MM.1S (cell line): ENCODE measurements at regions not wholly inside any gene's neighbourhood (a gene's known extent, or its start where the extent isn't known, plus 50 kb on each side); places are given as distances from the start of the nearest gene placed in this dataset.

Source experiments
- DNase-seq: peaks from one replicate; pipeline ENCODE4 v3.0.0-alpha.2; 2015
- H2AFZ ChIP-seq: fragments of 300-600 bp; sonication (generic); 2 replicates; pipeline ENCODE4 v1.6.0; 2016; ENCODE audit warnings: antibody characterized with exemption, low read length
- H3F3A ChIP-seq: fragments of 300-600 bp; sonication (generic); 2 replicates; pipeline ENCODE4 v1.6.1; 2016; ENCODE audit warnings: mild to moderate bottlenecking, antibody characterized with exemption, low read length, moderate library complexity, mixed read lengths; ENCODE audit not compliant: insufficient read depth
- H3K27ac ChIP-seq: fragments of 300-600 bp; sonication (generic); 2 replicates; pipeline ENCODE4 v1.5.1; 2016; ENCODE audit warnings: mild to moderate bottlenecking, low read length
- H3K27me3 ChIP-seq: fragments of 300-600 bp; sonication (generic); replicated peaks from 2 replicates; pipeline ENCODE4 v1.6.0; 2016; ENCODE audit warnings: low read length; ENCODE audit not compliant: insufficient read depth
- H3K36me3 ChIP-seq: fragments of 300-600 bp; sonication (generic); replicated peaks from 2 replicates; pipeline ENCODE4 v1.6.1; 2016; ENCODE audit warnings: mild to moderate bottlenecking, low read length, mixed read lengths; ENCODE audit not compliant: insufficient read depth
- H3K4me1 ChIP-seq: fragments of 300-600 bp; sonication (generic); 2 replicates; pipeline ENCODE4 v1.6.1; 2016; ENCODE audit warnings: low read length, mixed read lengths
- H3K4me2 ChIP-seq: fragments of 300-600 bp; sonication (generic); 2 replicates; pipeline ENCODE4 v1.6.0; 2016; ENCODE audit warnings: low read depth, low read length
- H3K4me3 ChIP-seq: fragments of 300-600 bp; sonication (generic); 2 replicates; pipeline ENCODE4 v1.5.1; 2016; ENCODE audit warnings: low read length, mixed read lengths
- H3K79me2 ChIP-seq: fragments of 300-600 bp; sonication (generic); 2 replicates; pipeline ENCODE4 v1.6.1; 2016; ENCODE audit warnings: mixed run types, low read length, mixed read lengths
- H3K9ac ChIP-seq: fragments of 300-600 bp; sonication (generic); 2 replicates; pipeline ENCODE4 v1.6.1; 2016; ENCODE audit warnings: low read length, mixed read lengths
- H3K9me2 ChIP-seq: fragments of 300-600 bp; sonication (generic); replicated peaks from 2 replicates; pipeline ENCODE4 v1.6.1; 2016; ENCODE audit warnings: mild to moderate bottlenecking, low read length, mixed read lengths; ENCODE audit not compliant: insufficient read depth
- H3K9me3 ChIP-seq: fragments of 300-600 bp; sonication (generic); replicated peaks from 2 replicates; pipeline ENCODE4 v1.6.1; 2016; ENCODE audit warnings: mild to moderate bottlenecking, low read length, mixed read lengths; ENCODE audit not compliant: insufficient read depth
- H4K20me1 ChIP-seq: fragments of 300-600 bp; sonication (generic); 2 replicates; pipeline ENCODE4 v1.6.1; 2016; ENCODE audit warnings: mild to moderate bottlenecking, low read length, moderate library complexity, mixed read lengths; ENCODE audit not compliant: insufficient read depth
- CTCF ChIP-seq: fragments of 300-600 bp; sonication (generic); IDR thresholded peaks from 2 replicates; pipeline ENCODE4 v1.5.1; 2016; ENCODE audit warnings: antibody characterized with exemption, low read length, mixed read lengths
- EZH2 ChIP-seq: fragments of 300-600 bp; sonication (generic); optimal IDR thresholded peaks from 2 replicates; pipeline ENCODE3; 2017; ENCODE audit warnings: low read depth, mild to moderate bottlenecking, antibody characterized with exemption, low read length, mixed read lengths
- EZH2phosphoT487 ChIP-seq: fragments of 300-600 bp; sonication (generic); IDR thresholded peaks from 2 replicates; pipeline ENCODE4 v1.6.1; 2018; ENCODE audit warnings: antibody characterized with exemption, low read length

DNA sequence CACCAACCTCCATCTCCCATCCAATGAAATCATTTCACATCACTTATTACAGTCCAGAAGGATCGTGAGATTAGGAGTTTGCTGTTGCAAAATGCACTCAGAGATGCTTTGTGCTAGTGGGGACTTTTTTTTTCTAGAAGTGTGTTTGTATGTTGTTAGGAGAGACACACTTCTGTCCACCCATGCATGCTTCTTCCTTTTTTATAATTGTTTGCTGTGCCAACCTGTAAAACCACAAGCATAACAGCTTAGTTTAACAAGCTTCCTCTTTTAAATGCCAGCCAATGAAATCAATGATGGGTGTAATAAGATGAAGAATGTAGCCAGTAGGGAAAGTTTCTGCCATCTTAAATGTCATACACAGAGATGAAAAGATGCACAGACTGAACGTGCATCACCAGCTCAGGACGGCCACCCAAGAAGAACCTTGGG is 305.6 kb upstream of the STT3B start:
- Histone ChIP-seq H3K4me2 (no peak overlapping the region), H3F3A (no peaks in the 10 kb centered on the region), H3K9me2 (no peaks in the 10 kb centered on the region), H3K27me3 (no peaks in the 10 kb centered on the region), H4K20me1 (no peaks in the 10 kb centered on the region), H3K4me3 (no peak overlapping the region), H2AFZ (no peak overlapping the region), H3K36me3 (no peaks in the 10 kb centered on the region), H3K9me3 (no peaks in the 10 kb centered on the region), H3K4me1 (no peaks in the 10 kb centered on the region), H3K79me2 (no peaks in the 10 kb centered on the region), H3K9ac (no peak overlapping the region), H3K27ac (no peak overlapping the region)
- no peak for TF ChIP-seq EZH2
- TF ChIP-seq EZH2phosphoT487, result no peak
- TF ChIP-seq CTCF, result no peak
- DNase-seq, result no peak

- no peak overlapping the region for H3K9ac ChIP-seq
- no peak overlapping the region for H3K4me3 ChIP-seq
- H3K4me1 ChIP-seq, result no peaks in the 10 kb centered on the region
- no peaks in the 10 kb centered on the region for H3K9me3 ChIP-seq
- no peaks in the 10 kb centered on the region for H3K9me2 ChIP-seq
- H3K27me3 ChIP-seq, result no peaks in the 10 kb centered on the region
- no peaks in the 10 kb centered on the region for H4K20me1 ChIP-seq
- H3K36me3 ChIP-seq, result no peaks in the 10 kb centered on the region
- TF ChIP-seq EZH2 (no peak), CTCF (no peak)
- no peaks in the 10 kb centered on the region for H3K79me2 ChIP-seq
- DNase-seq, result no peak
- no peak overlapping the region for H3K27ac ChIP-seq
- no peaks in the 10 kb centered on the region for H3F3A ChIP-seq
- no peak overlapping the region for H3K4me2 ChIP-seq
- H2AFZ ChIP-seq, result no peak overlapping the region
Measured at GRCh38 chr3:31230425-31231223, 302.1 kb upstream of the STT3B start.

DNA sequence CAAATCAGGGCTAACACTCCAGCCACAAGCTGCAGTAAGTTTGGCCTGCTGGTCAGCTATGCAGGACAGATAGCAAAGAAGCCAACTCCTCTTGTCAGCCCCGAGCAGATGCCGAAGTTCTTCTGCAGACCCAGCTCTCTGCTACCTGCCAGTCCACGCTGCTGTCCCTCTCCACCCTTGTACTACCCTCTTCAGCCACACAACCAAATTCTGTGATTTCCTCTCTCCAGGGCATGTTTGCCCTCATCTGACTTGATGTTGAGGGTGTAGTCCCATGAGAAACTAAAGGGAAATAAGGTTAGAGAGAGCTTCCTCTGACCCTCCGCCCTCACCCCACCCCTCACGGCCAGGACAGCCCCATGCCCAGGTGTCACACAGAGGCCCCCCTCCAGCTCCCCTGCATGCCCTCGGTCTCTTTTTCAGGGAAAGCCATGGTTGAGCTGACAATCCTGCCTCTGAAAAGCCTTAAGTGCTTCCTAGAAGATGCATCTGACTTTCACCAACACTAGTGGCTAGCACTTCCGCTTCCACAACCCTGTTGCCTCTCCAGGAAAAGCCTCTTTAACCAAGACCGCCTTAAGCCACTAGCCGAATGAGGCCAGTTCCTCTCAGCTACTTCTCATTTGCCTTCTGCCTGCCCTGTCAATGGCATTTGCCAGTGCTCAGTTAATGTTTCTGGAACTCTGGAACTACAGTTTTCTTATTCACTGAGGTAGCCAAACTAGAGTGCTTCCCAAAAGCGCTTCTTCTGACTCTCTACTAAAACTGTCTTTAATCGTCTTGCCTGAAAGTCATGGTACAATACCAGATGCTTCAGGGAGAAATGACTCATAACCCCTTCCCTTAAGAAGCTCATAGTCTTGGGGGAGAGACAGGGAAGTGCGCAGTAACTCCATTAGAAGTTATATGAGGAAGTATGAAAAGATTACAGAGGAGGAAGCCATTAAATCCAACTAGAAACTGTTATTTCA is 300.4 kb upstream of the STT3B start:
- Histone ChIP-seq H3K27me3 (no peaks in the 10 kb centered on the region), H3K4me3 (no peak overlapping the region), H3K9me2 (no peaks in the 10 kb centered on the region), H3K27ac (no peak overlapping the region), H3K36me3 (no peaks in the 10 kb centered on the region), H2AFZ (no peak overlapping the region), H3K9ac (no peak overlapping the region), H3K4me1 (no peaks in the 10 kb centered on the region), H4K20me1 (no peaks in the 10 kb centered on the region), H3K79me2 (no peaks in the 10 kb centered on the region), H3F3A (no peaks in the 10 kb centered on the region), H3K4me2 (no peak overlapping the region), H3K9me3 (no peaks in the 10 kb centered on the region)
- TF ChIP-seq EZH2phosphoT487, result no peak
- TF ChIP-seq EZH2, result no peak
- DNase-seq, result no peak
